Memory B cell (primary cell): ENCODE measurements at regions not wholly inside any gene's neighbourhood (a gene's known extent, or its start where the extent isn't known, plus 50 kb on each side); places are given as distances from the start of the nearest gene placed in this dataset.
"Not testable (repeated sequence)": the region's sequence is repeated elsewhere in the genome, so short reads cannot be mapped to it uniquely, and the experiment has no call there.

Experiments used
- ATAC-seq: fragments of 150-1000 bp; cut with Tn5 transposase; 2 replicates; pipeline ENCODE4 v1.10.0; 2021; ENCODE audit warnings: low read depth, mild to moderate bottlenecking, moderate library complexity
- DNase-seq, 2 donors: peaks; one replicate each; pipeline ENCODE4 v3.0.0; 2022; ENCODE audit warnings: low spot score in 2 of 2
- H3K27ac Mint-ChIP-seq: one replicate; pipeline ENCODE4 v1.8.0; 2022; ENCODE audit warnings: mild to moderate bottlenecking, moderate library complexity, mixed read lengths
- H3K27me3 Mint-ChIP-seq: one replicate; pipeline ENCODE4 v1.8.0; 2022; ENCODE audit warnings: mixed read lengths
- H3K36me3 Mint-ChIP-seq: one replicate; pipeline ENCODE4 v1.8.0; 2022; ENCODE audit warnings: mild to moderate bottlenecking, mixed read lengths
- H3K4me1 Mint-ChIP-seq: one replicate; pipeline ENCODE4 v1.8.0; 2022; ENCODE audit warnings: mixed read lengths
- H3K4me3 Mint-ChIP-seq: one replicate; pipeline ENCODE4 v1.8.0; 2022; ENCODE audit warnings: mild to moderate bottlenecking, moderate library complexity, mixed read lengths
- H3K9me3 Mint-ChIP-seq: one replicate; pipeline ENCODE4 v1.8.0; 2022; ENCODE audit warnings: mixed read lengths

GRCh38 chr12:14207905-14208551 lies 157.5 kb upstream of the ATF7IP start:
- ATAC-seq = no peak
- no peak overlapping the region for H3K27ac Mint-ChIP-seq
- DNase-seq = no peak
- no peaks in the 10 kb centered on the region for H3K9me3 Mint-ChIP-seq
- no peaks in the 10 kb centered on the region for H3K4me1 Mint-ChIP-seq
- peaks cover 2% of the 10 kb centered on the region for H3K36me3 Mint-ChIP-seq
- no peaks in the 10 kb centered on the region for H3K27me3 Mint-ChIP-seq
- H3K4me3 Mint-ChIP-seq = no peak overlapping the region

GRCh38 chr12:14211947-14212387 lies 153.5 kb upstream of the ATF7IP start:
- Mint-ChIP-seq H3K27ac (no peak overlapping the region), H3K36me3 (no peaks in the 10 kb centered on the region), H3K4me1 (peaks cover 6% of the 10 kb centered on the region), H3K27me3 (no peaks in the 10 kb centered on the region), H3K4me3 (no peak overlapping the region), H3K9me3 (no peaks in the 10 kb centered on the region)
- no peak for DNase-seq
- ATAC-seq = no peak

DNA sequence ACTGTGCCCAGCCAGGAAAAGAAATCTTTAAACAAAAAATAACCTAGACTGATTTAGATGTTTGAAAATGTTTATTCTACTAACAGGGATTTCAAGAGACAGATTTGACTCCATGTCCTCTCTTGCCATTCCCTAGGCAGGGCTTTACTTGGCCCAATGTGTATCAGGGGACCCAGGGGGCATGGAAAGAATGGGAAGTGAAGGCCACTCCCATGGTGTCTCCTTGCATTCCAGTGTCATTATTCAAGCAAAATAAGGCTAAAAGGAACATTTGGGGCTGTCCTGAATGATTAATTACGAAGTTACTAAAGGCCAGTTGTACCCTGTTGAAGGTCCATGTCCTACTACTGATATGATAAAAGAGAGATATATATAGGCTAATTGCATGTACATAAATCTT lies 151.9 kb upstream of the ATF7IP start:
- peaks cover 10% of the 10 kb centered on the region for H3K4me1 Mint-ChIP-seq
- no peaks in the 10 kb centered on the region for H3K27me3 Mint-ChIP-seq
- no peak overlapping the region for H3K27ac Mint-ChIP-seq
- no peak for DNase-seq
- H3K4me3 Mint-ChIP-seq = no peak overlapping the region
- H3K36me3 Mint-ChIP-seq = peaks cover under 1% of the 10 kb centered on the region
- no peaks in the 10 kb centered on the region for H3K9me3 Mint-ChIP-seq
- no peak for ATAC-seq

- no peaks in the 10 kb centered on the region for H3K9me3 Mint-ChIP-seq
- H3K4me1 Mint-ChIP-seq = peaks cover 10% of the 10 kb centered on the region
- H3K36me3 Mint-ChIP-seq = peaks cover 3% of the 10 kb centered on the region
- no peak for ATAC-seq
- H3K4me3 Mint-ChIP-seq = no peak overlapping the region
- H3K27me3 Mint-ChIP-seq = no peaks in the 10 kb centered on the region
- DNase-seq = no peak
- H3K27ac Mint-ChIP-seq = no peak overlapping the region
Observed at GRCh38 chr12:14214495-14214894, 151.0 kb upstream of the ATF7IP start.

DNA sequence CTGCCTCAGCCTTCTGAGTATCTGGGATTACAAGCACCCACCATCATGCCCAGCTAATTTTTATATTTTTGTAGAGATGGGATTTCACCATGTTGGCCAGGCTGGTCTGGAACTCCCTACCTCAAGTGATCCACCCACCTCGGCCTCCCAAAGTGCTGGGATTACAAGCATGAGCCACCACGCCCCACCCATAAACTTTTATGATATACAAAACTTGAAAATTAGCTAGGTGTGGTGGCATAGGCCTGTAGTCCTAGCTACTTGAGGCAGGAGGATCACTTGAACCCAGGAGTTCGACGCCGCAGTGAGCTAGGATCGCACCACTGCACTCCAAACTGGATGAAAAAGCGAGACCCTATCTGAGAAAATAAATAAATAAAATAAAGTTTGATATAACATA lies 149.5 kb upstream of the ATF7IP start:
- H3K27ac Mint-ChIP-seq = peak overlapping the region; percentile 93
- DNase-seq, ATAC-seq, H3K27me3 Mint-ChIP-seq, H3K9me3 Mint-ChIP-seq: not testable (repeated sequence)
- peaks cover 14% of the 10 kb centered on the region for H3K36me3 Mint-ChIP-seq
- peak overlapping the region; percentile 85 for H3K4me3 Mint-ChIP-seq
- H3K4me1 Mint-ChIP-seq = peaks cover 13% of the 10 kb centered on the region

- H3K27me3 Mint-ChIP-seq = no peaks in the 10 kb centered on the region
- H3K9me3 Mint-ChIP-seq = no peaks in the 10 kb centered on the region
- peak; percentile 84 for ATAC-seq
- DNase-seq = peak in 1 of 2 donors; percentile 21
- H3K27ac Mint-ChIP-seq = peak overlapping the region; percentile 93
- H3K36me3 Mint-ChIP-seq = peaks cover 19% of the 10 kb centered on the region
- peaks cover 19% of the 10 kb centered on the region for H3K4me1 Mint-ChIP-seq
- peak overlapping the region; percentile 85 for H3K4me3 Mint-ChIP-seq
Observed at GRCh38 chr12:14216405-14217294, 148.8 kb upstream of the ATF7IP start.

DNA sequence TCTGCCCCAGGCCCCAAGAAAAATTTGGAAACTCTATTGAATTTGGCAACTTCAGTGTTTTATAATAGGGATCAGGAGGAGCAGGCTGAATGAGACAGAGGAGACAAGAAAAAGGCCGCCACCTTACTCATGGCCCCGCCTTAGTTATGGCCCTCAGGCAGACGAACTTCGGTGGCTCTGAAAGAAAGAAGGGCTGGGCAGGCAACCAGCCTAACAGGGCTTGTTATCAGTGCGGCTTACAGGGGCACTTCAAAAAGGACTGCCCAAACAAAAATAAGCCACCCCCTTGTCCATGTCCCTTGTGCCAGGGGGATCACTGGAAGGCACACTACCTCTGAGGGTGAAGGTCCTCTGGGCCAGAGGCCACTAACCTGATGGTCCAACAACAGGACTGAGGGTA lies 146.3 kb upstream of the ATF7IP start:
- Mint-ChIP-seq H3K4me1 (peaks cover 19% of the 10 kb centered on the region), H3K9me3 (no peaks in the 10 kb centered on the region), H3K27ac (no peak overlapping the region), H3K4me3 (no peak overlapping the region), H3K27me3 (no peaks in the 10 kb centered on the region), H3K36me3 (peaks cover 19% of the 10 kb centered on the region)
- DNase-seq (no peak), ATAC-seq (no peak)

GRCh38 chr12:14219670-14220069 lies 145.8 kb upstream of the ATF7IP start:
- Mint-ChIP-seq H3K4me1 (peaks cover 19% of the 10 kb centered on the region), H3K36me3 (peaks cover 19% of the 10 kb centered on the region), H3K27ac (peak overlapping the region; percentile 24)
- not testable (repeated sequence) for DNase-seq, H3K9me3 Mint-ChIP-seq, H3K27me3 Mint-ChIP-seq, H3K4me3 Mint-ChIP-seq, ATAC-seq

DNA sequence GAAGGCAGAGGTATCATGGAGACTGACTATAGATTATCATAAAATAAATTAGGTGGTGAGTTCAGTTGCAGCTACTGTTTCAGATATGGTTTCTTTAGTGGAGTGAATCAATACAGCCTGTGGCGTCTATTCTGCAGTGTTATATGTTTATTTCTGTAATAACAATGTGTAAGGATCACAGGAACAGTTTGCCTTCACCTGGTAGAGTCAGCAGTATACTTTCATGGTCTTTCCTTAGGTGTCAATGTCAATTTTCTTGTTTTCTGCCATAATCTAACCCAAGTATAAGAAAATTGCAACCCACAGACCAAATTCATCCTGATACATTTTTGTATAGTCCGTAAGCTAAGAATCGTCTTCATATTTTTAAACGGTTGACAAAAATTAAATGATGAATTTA lies 140.4 kb upstream of the ATF7IP start:
- H3K36me3 Mint-ChIP-seq = peaks cover 15% of the 10 kb centered on the region
- H3K4me3 Mint-ChIP-seq = no peak overlapping the region
- H3K27ac Mint-ChIP-seq = no peak overlapping the region
- peaks cover 6% of the 10 kb centered on the region for H3K9me3 Mint-ChIP-seq
- ATAC-seq = no peak
- no peak for DNase-seq
- no peaks in the 10 kb centered on the region for H3K27me3 Mint-ChIP-seq
- peaks cover 9% of the 10 kb centered on the region for H3K4me1 Mint-ChIP-seq

- not testable (repeated sequence) for H3K27me3 Mint-ChIP-seq, H3K4me3 Mint-ChIP-seq, DNase-seq, ATAC-seq, H3K9me3 Mint-ChIP-seq, H3K27ac Mint-ChIP-seq
- peaks cover 12% of the 10 kb centered on the region for H3K4me1 Mint-ChIP-seq
- peaks cover 14% of the 10 kb centered on the region for H3K36me3 Mint-ChIP-seq
Observed at GRCh38 chr12:14235176-14235575, 130.3 kb upstream of the ATF7IP start.

- H3K27me3 Mint-ChIP-seq = not testable (repeated sequence)
Observed at GRCh38 chr12:14236641-14237040, 128.8 kb upstream of the ATF7IP start.

DNA sequence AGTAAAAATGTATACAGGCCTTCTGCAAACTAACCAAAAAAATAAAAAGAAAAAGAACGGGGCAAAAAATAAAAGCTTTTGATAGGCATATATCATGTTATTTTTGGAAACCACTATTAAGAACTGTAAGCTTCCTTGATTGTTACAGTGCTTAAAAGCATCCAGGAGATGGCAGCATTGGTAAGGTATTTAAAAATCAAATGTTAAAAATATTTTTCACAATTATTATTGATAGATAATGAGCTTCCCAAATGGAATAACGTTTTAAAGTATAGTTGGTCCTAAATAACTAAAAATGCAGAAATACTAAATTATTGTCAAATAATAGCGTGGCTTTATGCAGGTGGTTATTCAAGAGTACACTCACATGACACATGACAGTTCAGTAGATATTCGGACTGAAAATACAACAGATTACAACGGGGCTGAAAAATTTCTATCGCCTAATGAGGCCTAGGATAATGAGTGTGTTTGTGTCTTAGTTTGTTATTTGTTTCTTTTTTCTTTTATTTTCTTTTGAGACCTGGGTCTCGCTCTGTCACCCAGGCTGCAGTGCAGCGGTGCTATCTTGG lies 127.2 kb upstream of the ATF7IP start:
- no peaks in the 10 kb centered on the region for H3K27me3 Mint-ChIP-seq

More at GRCh38 chr12:14236641-14237040, 128.8 kb upstream of the ATF7IP start:
- H3K4me1 Mint-ChIP-seq = peaks cover 18% of the 10 kb centered on the region
- not testable (repeated sequence) for ATAC-seq, DNase-seq, H3K36me3 Mint-ChIP-seq, H3K4me3 Mint-ChIP-seq, H3K9me3 Mint-ChIP-seq, H3K27ac Mint-ChIP-seq

DNA sequence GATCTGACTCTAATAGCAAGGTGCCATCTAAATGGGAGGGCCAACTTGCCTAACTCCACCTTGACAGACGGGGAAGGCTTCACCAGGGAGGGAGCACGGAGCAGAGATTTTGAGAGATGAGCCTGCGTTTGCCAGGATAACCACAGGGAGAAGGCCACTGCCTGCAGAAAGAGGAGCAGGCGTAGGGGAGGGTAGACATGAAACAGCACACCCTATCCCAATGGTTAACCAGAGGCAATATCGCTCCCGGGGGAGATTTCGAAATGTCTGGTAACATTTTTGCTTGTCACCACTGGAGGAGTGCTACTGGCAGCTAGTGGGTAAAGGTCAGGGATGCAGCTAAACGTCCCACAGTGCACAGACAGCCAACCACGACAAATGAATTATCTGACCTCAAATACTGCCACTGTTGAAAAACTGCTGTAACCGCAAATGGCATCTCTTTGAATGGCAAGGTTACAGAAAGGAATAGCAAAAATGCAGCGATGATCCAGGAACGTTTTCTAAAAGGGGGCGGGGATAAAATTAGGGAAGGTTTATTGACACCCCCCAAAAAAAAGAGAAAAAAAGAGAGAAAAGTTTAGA lies 126.0 kb upstream of the ATF7IP start:
- Mint-ChIP-seq H3K4me3 (peak overlapping the region; percentile 83), H3K36me3 (peaks cover 4% of the 10 kb centered on the region), H3K27ac (peak overlapping the region; percentile 97), H3K9me3 (peaks cover 2% of the 10 kb centered on the region), H3K4me1 (peaks cover 22% of the 10 kb centered on the region), H3K27me3 (no peaks in the 10 kb centered on the region)
- ATAC-seq (peak; percentile 65), DNase-seq (peak; percentile 50 to 56)

More for the DNA sequence above, 127.2 kb upstream of the ATF7IP start:
- no peak overlapping the region for H3K27ac Mint-ChIP-seq
- no peak overlapping the region for H3K4me3 Mint-ChIP-seq
- no peak for DNase-seq
- no peaks in the 10 kb centered on the region for H3K9me3 Mint-ChIP-seq
- no peak for ATAC-seq
- no peaks in the 10 kb centered on the region for H3K36me3 Mint-ChIP-seq
- peaks cover 18% of the 10 kb centered on the region for H3K4me1 Mint-ChIP-seq
